Small intestine (tissue), 7 donors: ENCODE measurements at regions not wholly inside any gene's neighbourhood (a gene's known extent, or its start where the extent isn't known, plus 50 kb on each side); places are given as distances from the start of the nearest gene placed in this dataset.

Experiments used
- DNase-seq, 2 donors: peaks; one replicate each; pipeline versions ENCODE4 v3.0.0 to v3.0.0-alpha.2; 2013
- FAIRE-seq: peaks from 2 replicates; lab custom pipeline; 2012; peaks lifted over from hg19 to GRCh38; lab: Jason Lieb, UNC
- H3K27ac ChIP-seq, 3 donors: one replicate each; pipeline ENCODE4 v1.5.1; 2013; ENCODE audit warnings: low read length in 2 of 3, mild to moderate bottlenecking in 2 of 3, control low read depth in 1 of 3, inconsistent platforms in 1 of 3, low read depth in 1 of 3, moderate library complexity in 1 of 3
- H3K27me3 ChIP-seq, 3 donors: one replicate each; pipeline ENCODE4 v1.6.1; 2013; ENCODE audit warnings: low read length in 3 of 3, inconsistent platforms in 1 of 3; ENCODE audit not compliant: control insufficient read depth in 3 of 3, insufficient read depth in 3 of 3
- H3K36me3 ChIP-seq, 3 donors: one replicate each; pipeline ENCODE4 v1.6.1; 2013; ENCODE audit warnings: low read length in 3 of 3, inconsistent platforms in 1 of 3, low read depth in 1 of 3, mild to moderate bottlenecking in 1 of 3, moderate library complexity in 1 of 3; ENCODE audit not compliant: control insufficient read depth in 3 of 3, insufficient read depth in 2 of 3
- H3K4me1 ChIP-seq, 3 donors: one replicate each; pipeline ENCODE4 v1.6.1; 2013; ENCODE audit warnings: low read length in 2 of 3, inconsistent platforms in 1 of 3, low read depth in 1 of 3, mild to moderate bottlenecking in 1 of 3, moderate library complexity in 1 of 3; ENCODE audit not compliant: control insufficient read depth in 3 of 3, insufficient read depth in 2 of 3
- H3K4me3 ChIP-seq, 3 donors: one replicate each; pipeline ENCODE4 v1.5.1; 2013; ENCODE audit warnings: low read length in 3 of 3, control low read depth in 1 of 3, inconsistent platforms in 1 of 3, low read depth in 1 of 3, mild to moderate bottlenecking in 1 of 3, moderate library complexity in 1 of 3
- H3K9me3 ChIP-seq, 2 donors: one replicate each; pipeline ENCODE4 v1.6.1; 2013; ENCODE audit warnings: low read depth in 1 of 2, low read length in 1 of 2; ENCODE audit not compliant: control insufficient read depth in 2 of 2, insufficient read depth in 1 of 2
- WGBS, 3 donors: extraction: QIAGEN DNeasy Blood & Tissue Kit; methylation state at CpG; one replicate each; pipeline ENCODE4 v1.1.7; 2013; 5-methylcytosine and 5-hydroxymethylcytosine counted together
- donor health status: healthy with polysubstance abuse.
- donor health status: control.
- donor health status: control.
- donor health status: Bipolar disorder and iron deficiency.
- donor health status: healthy.

- 52 to 71% (median 55%) methylated on average over 10 of the region's 10 CpGs for WGBS, 3 donors
- Histone ChIP-seq H3K27ac (no peak overlapping the region), H3K9me3 (peaks cover 0 to 6% of the 10 kb centered on the region in 2 donors), H3K4me3 (no peak overlapping the region), H3K27me3 (no peaks in the 10 kb centered on the region), H3K36me3 (no peaks in the 10 kb centered on the region), H3K4me1 (no peaks in the 10 kb centered on the region)
- FAIRE-seq (no peak), DNase-seq (no peak)
Measured at GRCh38 chrX:82029571-82030218, 827.8 kb downstream of the SH3BGRL start.

DNA sequence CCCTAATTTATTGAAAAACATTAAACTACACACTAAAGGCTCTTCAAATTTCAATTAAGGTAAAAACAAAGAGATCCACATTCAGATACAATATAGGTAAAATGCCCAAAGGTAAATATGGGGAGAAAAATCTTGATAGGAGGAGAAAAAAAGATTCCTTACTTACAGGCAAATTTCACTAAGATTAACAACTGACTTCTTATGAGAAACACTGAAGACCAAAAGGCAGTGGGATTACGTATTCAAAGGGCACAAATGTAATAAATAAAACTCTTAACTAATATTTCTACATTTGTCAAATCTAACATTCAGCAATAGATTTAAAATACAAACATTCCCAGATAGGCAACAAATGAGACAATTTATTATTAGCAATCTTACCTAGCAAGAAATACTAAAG lies 829.3 kb downstream of the SH3BGRL start:
- H3K4me3 ChIP-seq, result no peak overlapping the region
- no peak for DNase-seq
- no peak overlapping the region for H3K27ac ChIP-seq
- no peaks in the 10 kb centered on the region for H3K4me1 ChIP-seq
- no peaks in the 10 kb centered on the region for H3K27me3 ChIP-seq
- H3K36me3 ChIP-seq, result no peaks in the 10 kb centered on the region
- WGBS, 3 donors, result 57 to 74% (median 71%) methylated on average over 1 of the region's 1 CpG
- H3K9me3 ChIP-seq, result peaks cover 0 to 6% of the 10 kb centered on the region in 2 donors
- no peak for FAIRE-seq

DNA sequence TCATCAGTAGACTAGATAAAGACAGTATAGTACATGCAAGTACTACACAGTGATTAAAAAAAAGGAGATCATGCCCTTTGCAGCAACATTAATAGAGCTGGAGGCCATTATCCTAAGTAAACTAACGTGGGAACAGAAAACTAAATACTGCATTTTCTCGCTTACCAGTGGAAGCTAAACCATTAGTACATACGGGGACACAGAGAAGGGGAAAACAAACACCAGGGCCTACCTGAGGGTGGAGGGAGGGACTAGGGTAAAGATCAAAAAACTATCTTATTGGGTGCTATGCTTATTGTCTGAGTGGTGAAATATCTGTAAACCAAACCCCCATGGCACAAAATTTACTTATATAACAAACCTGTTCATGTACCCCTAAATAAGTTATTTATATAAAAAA lies 836.9 kb downstream of the SH3BGRL start:
- WGBS, 3 donors, result 54 to 84% (median 72%) methylated on average over 3 of the region's 3 CpGs

DNA sequence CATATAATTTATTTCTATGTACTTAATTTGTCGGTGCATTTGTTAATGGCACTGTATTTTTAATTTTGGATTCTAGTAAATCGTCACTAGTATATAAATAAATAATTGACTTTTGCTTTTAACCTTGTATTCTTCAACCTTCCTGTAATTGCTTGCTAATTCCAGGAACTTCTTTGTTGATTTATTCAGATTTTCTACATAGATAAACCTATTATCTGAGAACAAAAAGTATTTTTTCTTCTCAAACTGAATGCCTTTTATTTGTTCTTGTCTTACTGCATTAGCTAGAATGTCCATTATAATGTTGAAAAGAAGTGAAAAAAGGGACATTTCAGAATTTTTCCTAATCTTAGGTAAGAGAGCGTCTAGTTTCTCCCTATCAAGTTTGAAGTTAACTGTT lies 839.1 kb downstream of the SH3BGRL start:
- Histone ChIP-seq H3K27ac (no peak overlapping the region), H3K4me1 (no peaks in the 10 kb centered on the region), H3K9me3 (peaks cover 0 to 9% of the 10 kb centered on the region in 2 donors), H3K4me3 (no peak overlapping the region), H3K36me3 (no peaks in the 10 kb centered on the region), H3K27me3 (no peaks in the 10 kb centered on the region)
- FAIRE-seq, result peak; percentile 23
- WGBS, 3 donors, result 74 to 84% (median 74%) methylated on average over 3 of the region's 3 CpGs
- no peak for DNase-seq

More for the DNA sequence above, 836.9 kb downstream of the SH3BGRL start:
- Histone ChIP-seq H3K27ac (no peak overlapping the region), H3K27me3 (no peaks in the 10 kb centered on the region), H3K4me3 (no peak overlapping the region), H3K4me1 (no peaks in the 10 kb centered on the region), H3K36me3 (no peaks in the 10 kb centered on the region), H3K9me3 (peaks cover 0 to 5% of the 10 kb centered on the region in 2 donors)
- no peak for DNase-seq
- FAIRE-seq, result no peak

DNA sequence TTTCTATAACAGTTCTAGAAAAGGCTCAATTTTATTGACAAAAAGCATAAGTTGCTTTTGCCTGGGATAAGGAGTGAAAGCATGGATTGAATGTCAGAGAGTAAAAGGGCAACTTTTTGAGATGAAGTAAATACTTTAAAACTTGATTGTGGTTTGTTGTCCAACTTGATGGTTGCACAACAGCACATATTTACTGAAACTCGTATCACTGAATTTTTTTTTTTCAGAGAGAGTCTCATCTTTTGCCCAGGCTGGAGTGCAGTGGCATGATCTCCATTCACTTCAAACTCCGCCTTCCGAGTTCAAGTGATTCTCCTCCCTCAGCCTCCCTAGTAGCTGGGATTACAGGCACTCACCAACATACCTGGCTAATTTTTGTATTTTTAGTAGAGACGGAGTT lies 856.8 kb downstream of the SH3BGRL start:
- Histone ChIP-seq H3K27ac (no peak overlapping the region), H3K9me3 (no peaks in the 10 kb centered on the region), H3K4me1 (no peaks in the 10 kb centered on the region), H3K4me3 (no peak overlapping the region), H3K27me3 (no peaks in the 10 kb centered on the region), H3K36me3 (no peaks in the 10 kb centered on the region)
- DNase-seq (no peak), FAIRE-seq (no peak)
- 76 to 88% (median 85%) methylated on average over 4 of the region's 4 CpGs for WGBS, 3 donors

- DNase-seq (no peak), FAIRE-seq (no peak)
- Histone ChIP-seq H3K27me3 (no peaks in the 10 kb centered on the region), H3K27ac (no peak overlapping the region), H3K4me3 (no peak overlapping the region), H3K36me3 (no peaks in the 10 kb centered on the region), H3K4me1 (no peaks in the 10 kb centered on the region), H3K9me3 (no peaks in the 10 kb centered on the region)
- WGBS, 3 donors, result 82 to 93% (median 90%) methylated on average over 1 of the region's 1 CpG
Measured at GRCh38 chrX:82070948-82071347, 869.0 kb downstream of the SH3BGRL start.

- 0 to 3% (median 0%) methylated on average over 1 of the region's 1 CpG for WGBS, 3 donors
- Histone ChIP-seq H3K27ac (no peak overlapping the region), H3K4me3 (no peak overlapping the region), H3K27me3 (no peaks in the 10 kb centered on the region), H3K4me1 (no peaks in the 10 kb centered on the region), H3K9me3 (peaks cover 0 to 9% of the 10 kb centered on the region in 2 donors), H3K36me3 (no peaks in the 10 kb centered on the region)
- DNase-seq (no peak), FAIRE-seq (no peak)
Measured at GRCh38 chrX:82081027-82081426, 879.1 kb downstream of the SH3BGRL start.

- FAIRE-seq, result no peak
- no peaks in the 10 kb centered on the region for H3K27me3 ChIP-seq
- no peak overlapping the region for H3K27ac ChIP-seq
- WGBS, 3 donors, result 27 to 37% (median 37%) methylated on average over 3 of the region's 3 CpGs
- no peaks in the 10 kb centered on the region for H3K4me1 ChIP-seq
- no peak overlapping the region for H3K4me3 ChIP-seq
- H3K9me3 ChIP-seq, result peaks cover 0 to 6% of the 10 kb centered on the region in 2 donors
- peak in 1 of 2 donors; percentile 0 for DNase-seq
- no peaks in the 10 kb centered on the region for H3K36me3 ChIP-seq
Measured at GRCh38 chrX:82087699-82088098, 885.8 kb downstream of the SH3BGRL start.

- no peaks in the 10 kb centered on the region for H3K27me3 ChIP-seq
- WGBS, 3 donors, result 67 to 86% (median 84%) methylated on average over 1 of the region's 1 CpG
- FAIRE-seq (no peak), DNase-seq (peak in 1 of 2 donors; percentile 18)
- no peak overlapping the region for H3K27ac ChIP-seq
- H3K4me3 ChIP-seq, result no peak overlapping the region
- no peaks in the 10 kb centered on the region for H3K4me1 ChIP-seq
- H3K9me3 ChIP-seq, result no peaks in the 10 kb centered on the region
- no peaks in the 10 kb centered on the region for H3K36me3 ChIP-seq
Measured at GRCh38 chrX:82092307-82092706, 890.4 kb downstream of the SH3BGRL start.
